Endothelial cell of umbilical vein (primary cell): ENCODE measurements at regions not wholly inside any gene's neighbourhood (a gene's known extent, or its start where the extent isn't known, plus 50 kb on each side); places are given as distances from the start of the nearest gene placed in this dataset.

Source experiments
- CTCF ChIP-seq, 2 donors: IDR thresholded peaks; 1 replicate in 1 of 2; 2 replicates in 1 of 2; pipeline ENCODE4 v1.5.1; 2011; ENCODE audit warnings: low read length in 2 of 2, mild to moderate bottlenecking in 2 of 2, moderate library complexity in 2 of 2, control low read depth in 1 of 2, inconsistent platforms in 1 of 2, low read depth in 1 of 2; ENCODE audit not compliant: insufficient read depth in 1 of 2; ENCODE audit errors: extremely low read depth in 1 of 2
- EZH2 ChIP-seq: IDR thresholded peaks from 2 replicates; pipeline ENCODE4 v1.6.1; 2012; ENCODE audit warnings: borderline replicate concordance, low read depth, mild to moderate bottlenecking, moderate library complexity, low read length, inconsistent platforms; ENCODE audit not compliant: severe bottlenecking
- FOS ChIP-seq: IDR thresholded peaks from 2 replicates; pipeline ENCODE4 v1.6.1; 2011; ENCODE audit warnings: mild to moderate bottlenecking, low read length, moderate library complexity, borderline replicate concordance; ENCODE audit not compliant: insufficient read depth
- GATA2 ChIP-seq: IDR thresholded peaks from 2 replicates; pipeline ENCODE4 v1.7.0; 2011; ENCODE audit warnings: low read depth, mild to moderate bottlenecking, moderate library complexity, mixed read lengths, low read length; ENCODE audit not compliant: insufficient read length, insufficient read depth
- JUN ChIP-seq: IDR thresholded peaks from 2 replicates; pipeline ENCODE4 v1.6.1; 2011; ENCODE audit warnings: borderline replicate concordance, low read depth; ENCODE audit not compliant: insufficient read length, insufficient read depth
- MAX ChIP-seq: IDR thresholded peaks from 2 replicates; pipeline ENCODE4 v1.6.1; 2011; ENCODE audit not compliant: insufficient read depth, insufficient read length
- MYC ChIP-seq: IDR thresholded peaks from one replicate; pipeline ENCODE4 v1.6.1; 2011; ENCODE audit warnings: mild to moderate bottlenecking, low read depth, low read length
- POLR2A ChIP-seq: IDR thresholded peaks from 2 replicates; pipeline ENCODE4 v1.6.1; 2012; ENCODE audit warnings: low read depth, mild to moderate bottlenecking, control low read depth, low read length
- POLR2AphosphoS5 ChIP-seq: IDR thresholded peaks from 2 replicates; pipeline ENCODE4 v1.6.1; 2012; ENCODE audit warnings: low read depth, mild to moderate bottlenecking, control low read depth, low read length, moderate library complexity; ENCODE audit not compliant: insufficient read depth

GRCh38 chr12:91620992-91621391, 438.4 kb upstream of the DCN start:
- TF ChIP-seq MAX (no peak), GATA2 (no peak), CTCF (IDR thresholded peaks at IDR 0.05; ENCODE audit: extremely low read depth in 1 of 2, insufficient read depth in 1 of 2, low read depth in 1 of 2, low read length in 2 of 2) (no peak), FOS (no peak), JUN (no peak), POLR2AphosphoS5 (no peak), POLR2A (no peak), EZH2 (no peak), MYC (no peak)
